Keratinocyte (primary cell): ENCODE measurements at regions not wholly inside any gene's neighbourhood (a gene's known extent, or its start where the extent isn't known, plus 50 kb on each side); places are given as distances from the start of the nearest gene placed in this dataset.

ENCODE experiments used
- EZH2 ChIP-seq: IDR thresholded peaks from one replicate; pipeline ENCODE4 v1.6.1; 2012; ENCODE audit warnings: inconsistent platforms, mild to moderate bottlenecking, low read length, moderate library complexity
- TF ChIP-seq, protein P1 (sequence below), 3 experiments: IDR thresholded peaks in 1 of 3; conservative IDR thresholded peaks in 1 of 3; optimal IDR thresholded peaks in 1 of 3; 2 replicates in 2 of 3; 3 replicates in 1 of 3; pipeline versions ENCODE3 to v1.5.1; 2011; ENCODE audit warnings: low read length in 3 of 3, mild to moderate bottlenecking in 3 of 3, moderate library complexity in 2 of 3, control low read depth in 1 of 3, inconsistent platforms in 1 of 3; ENCODE audit not compliant: insufficient read depth in 2 of 3; ENCODE audit errors: extremely low read depth in 1 of 3

DNA sequence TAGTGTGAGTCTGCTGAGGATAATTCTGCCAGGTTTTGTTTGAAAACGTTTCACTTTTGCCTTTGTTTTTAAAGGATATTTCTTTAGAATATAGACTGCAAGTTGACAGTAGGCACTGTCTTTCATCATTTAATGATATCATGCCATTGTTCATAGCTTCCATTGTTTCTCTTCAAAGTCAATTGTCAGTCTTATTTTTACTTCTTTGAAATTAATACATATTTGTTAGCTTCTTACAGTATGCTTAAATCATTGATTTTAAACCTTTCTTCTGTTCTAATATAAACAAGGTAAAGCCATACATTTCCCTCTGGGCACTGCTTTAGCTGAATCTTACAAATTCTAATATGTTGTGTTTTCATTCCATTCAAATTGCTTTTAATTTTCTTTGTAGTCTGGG, 62.3 kb upstream of the PARVA start:
- TF ChIP-seq, protein P1, sequence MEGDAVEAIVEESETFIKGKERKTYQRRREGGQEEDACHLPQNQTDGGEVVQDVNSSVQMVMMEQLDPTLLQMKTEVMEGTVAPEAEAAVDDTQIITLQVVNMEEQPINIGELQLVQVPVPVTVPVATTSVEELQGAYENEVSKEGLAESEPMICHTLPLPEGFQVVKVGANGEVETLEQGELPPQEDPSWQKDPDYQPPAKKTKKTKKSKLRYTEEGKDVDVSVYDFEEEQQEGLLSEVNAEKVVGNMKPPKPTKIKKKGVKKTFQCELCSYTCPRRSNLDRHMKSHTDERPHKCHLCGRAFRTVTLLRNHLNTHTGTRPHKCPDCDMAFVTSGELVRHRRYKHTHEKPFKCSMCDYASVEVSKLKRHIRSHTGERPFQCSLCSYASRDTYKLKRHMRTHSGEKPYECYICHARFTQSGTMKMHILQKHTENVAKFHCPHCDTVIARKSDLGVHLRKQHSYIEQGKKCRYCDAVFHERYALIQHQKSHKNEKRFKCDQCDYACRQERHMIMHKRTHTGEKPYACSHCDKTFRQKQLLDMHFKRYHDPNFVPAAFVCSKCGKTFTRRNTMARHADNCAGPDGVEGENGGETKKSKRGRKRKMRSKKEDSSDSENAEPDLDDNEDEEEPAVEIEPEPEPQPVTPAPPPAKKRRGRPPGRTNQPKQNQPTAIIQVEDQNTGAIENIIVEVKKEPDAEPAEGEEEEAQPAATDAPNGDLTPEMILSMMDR (optimal IDR thresholded peaks at IDR 0.05 in 1 of 3, IDR thresholded peaks at IDR 0.05 in 1 of 3, conservative IDR thresholded peaks at IDR 0.05 in 1 of 3; ENCODE audit: extremely low read depth in 1 of 3, insufficient read depth in 2 of 3, low read length in 3 of 3): no peak
- no peak for TF ChIP-seq EZH2
